ENCODE measurements at regions not wholly inside any gene's neighbourhood (a gene's known extent, or its start where the extent isn't known, plus 50 kb on each side); places are given as distances from the start of the nearest gene placed in this dataset.

DNA sequence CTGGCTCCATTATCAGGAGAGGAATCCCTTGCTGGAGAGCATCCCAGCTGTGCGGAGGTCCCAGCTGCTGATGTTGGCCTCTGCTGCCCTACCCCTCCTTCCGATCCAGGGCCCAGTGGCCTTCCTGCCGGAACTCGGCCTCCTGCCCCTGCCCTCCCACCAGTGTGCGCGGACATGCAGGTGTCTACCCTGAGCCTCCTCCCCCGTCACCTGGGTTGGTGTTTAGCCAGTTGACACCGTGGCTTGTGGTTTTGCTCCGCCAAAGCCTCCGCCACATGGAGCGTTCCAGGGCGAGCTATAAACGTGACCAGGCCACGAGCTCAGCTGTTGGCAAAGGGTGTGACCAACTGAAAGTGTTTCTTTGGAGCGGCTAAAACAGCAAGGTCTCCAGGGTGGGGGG is 1104.3 kb downstream of the BCL11B start:
- Mint-ChIP-seq H3K9me3 (peaks cover 74% of the 10 kb centered on the region), H3K27me3 (ENCODE audit: insufficient read depth) (peaks cover 3% of the 10 kb centered on the region; the same call in 1 of the 2 replicates), H3K4me3 (no peak overlapping the region), H3K36me3 (ENCODE audit: low read depth) (peaks cover 11% of the 10 kb centered on the region), H3K4me1 (ENCODE audit: low read depth) (no peaks in the 10 kb centered on the region), H3K27ac (no peak overlapping the region)
- TF ChIP-seq, protein P1, sequence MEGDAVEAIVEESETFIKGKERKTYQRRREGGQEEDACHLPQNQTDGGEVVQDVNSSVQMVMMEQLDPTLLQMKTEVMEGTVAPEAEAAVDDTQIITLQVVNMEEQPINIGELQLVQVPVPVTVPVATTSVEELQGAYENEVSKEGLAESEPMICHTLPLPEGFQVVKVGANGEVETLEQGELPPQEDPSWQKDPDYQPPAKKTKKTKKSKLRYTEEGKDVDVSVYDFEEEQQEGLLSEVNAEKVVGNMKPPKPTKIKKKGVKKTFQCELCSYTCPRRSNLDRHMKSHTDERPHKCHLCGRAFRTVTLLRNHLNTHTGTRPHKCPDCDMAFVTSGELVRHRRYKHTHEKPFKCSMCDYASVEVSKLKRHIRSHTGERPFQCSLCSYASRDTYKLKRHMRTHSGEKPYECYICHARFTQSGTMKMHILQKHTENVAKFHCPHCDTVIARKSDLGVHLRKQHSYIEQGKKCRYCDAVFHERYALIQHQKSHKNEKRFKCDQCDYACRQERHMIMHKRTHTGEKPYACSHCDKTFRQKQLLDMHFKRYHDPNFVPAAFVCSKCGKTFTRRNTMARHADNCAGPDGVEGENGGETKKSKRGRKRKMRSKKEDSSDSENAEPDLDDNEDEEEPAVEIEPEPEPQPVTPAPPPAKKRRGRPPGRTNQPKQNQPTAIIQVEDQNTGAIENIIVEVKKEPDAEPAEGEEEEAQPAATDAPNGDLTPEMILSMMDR (IDR thresholded peaks at IDR 0.05), result no peak
- DNase-seq, result no peak

DNA sequence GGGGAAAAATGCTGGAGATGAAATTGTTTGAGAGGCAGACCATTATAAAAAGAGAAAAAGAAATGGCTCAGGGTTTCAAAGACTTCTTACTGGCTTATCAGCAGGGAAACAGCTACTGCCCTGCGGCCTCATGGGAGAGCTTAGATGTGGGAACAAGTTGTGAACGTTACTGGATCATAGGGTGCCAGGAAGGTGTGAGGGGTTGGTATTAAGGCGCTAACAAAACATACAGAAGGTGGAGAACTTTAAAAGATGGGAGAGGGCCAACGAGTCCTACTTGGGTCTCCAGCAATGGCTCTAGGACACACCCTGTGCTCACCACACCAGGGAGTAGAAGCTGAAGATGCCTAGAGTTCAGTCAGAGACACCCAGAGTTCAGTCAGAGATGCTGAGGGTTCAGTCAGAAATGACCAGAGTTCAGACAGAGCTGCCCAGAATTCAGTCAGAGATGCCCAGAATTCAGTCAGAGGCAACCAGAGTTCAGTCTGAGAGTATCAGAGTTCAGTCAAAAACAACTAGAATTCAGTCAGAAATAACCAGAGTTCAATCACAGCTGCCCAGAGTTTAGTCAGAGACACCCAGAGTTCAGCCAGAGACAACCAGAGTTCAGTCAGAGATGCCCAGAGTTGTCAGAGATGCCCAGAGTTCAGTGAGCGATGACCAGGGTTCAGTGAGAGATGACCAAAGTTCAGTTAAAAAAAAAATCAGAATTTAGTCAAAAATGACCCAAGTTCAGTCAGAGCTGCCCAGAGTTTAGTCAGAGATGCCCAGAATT is 1103.6 kb downstream of the BCL11B start:
- H3K27me3 Mint-ChIP-seq (ENCODE audit: insufficient read depth), result peaks cover 1% of the 10 kb centered on the region; the same call in 1 of the 2 replicates
- H3K9me3 Mint-ChIP-seq, result peaks cover 72% of the 10 kb centered on the region
- H3K36me3 Mint-ChIP-seq (ENCODE audit: low read depth), result peaks cover 7% of the 10 kb centered on the region
- H3K27ac Mint-ChIP-seq, result no peak overlapping the region
- TF ChIP-seq, protein P1 (IDR thresholded peaks at IDR 0.05), result no peak
- no peak for DNase-seq
- H3K4me3 Mint-ChIP-seq, result no peak overlapping the region
- H3K4me1 Mint-ChIP-seq (ENCODE audit: low read depth), result no peaks in the 10 kb centered on the region

DNA sequence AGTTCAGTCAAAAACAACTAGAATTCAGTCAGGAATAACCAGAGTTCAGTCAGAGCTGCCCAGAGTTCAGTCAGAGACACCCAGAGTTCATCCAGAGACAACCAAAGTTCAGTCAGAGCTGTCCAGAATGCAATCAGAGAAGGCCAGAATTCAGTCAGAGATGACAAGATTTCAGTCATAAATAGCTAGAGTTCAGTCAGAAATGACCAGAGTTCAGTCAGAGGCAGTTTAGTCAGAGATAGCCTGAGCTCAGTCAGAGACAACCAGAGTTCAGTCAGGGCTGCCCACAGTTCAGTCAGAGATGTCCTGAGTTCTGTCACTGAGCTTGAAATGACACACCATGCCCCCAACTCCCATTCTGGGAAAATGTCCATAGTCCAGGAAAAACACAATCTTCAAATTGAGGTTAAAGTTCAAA is 1102.8 kb downstream of the BCL11B start:
- Mint-ChIP-seq H3K4me1 (ENCODE audit: low read depth) (no peaks in the 10 kb centered on the region), H3K9me3 (peaks cover 70% of the 10 kb centered on the region), H3K27me3 (ENCODE audit: insufficient read depth) (peaks cover 4% of the 10 kb centered on the region), H3K4me3 (no peak overlapping the region), H3K27ac (no peak overlapping the region), H3K36me3 (ENCODE audit: low read depth) (peaks cover 7% of the 10 kb centered on the region)
- no peak for DNase-seq
- TF ChIP-seq, protein P1 (IDR thresholded peaks at IDR 0.05), result no peak

DNA sequence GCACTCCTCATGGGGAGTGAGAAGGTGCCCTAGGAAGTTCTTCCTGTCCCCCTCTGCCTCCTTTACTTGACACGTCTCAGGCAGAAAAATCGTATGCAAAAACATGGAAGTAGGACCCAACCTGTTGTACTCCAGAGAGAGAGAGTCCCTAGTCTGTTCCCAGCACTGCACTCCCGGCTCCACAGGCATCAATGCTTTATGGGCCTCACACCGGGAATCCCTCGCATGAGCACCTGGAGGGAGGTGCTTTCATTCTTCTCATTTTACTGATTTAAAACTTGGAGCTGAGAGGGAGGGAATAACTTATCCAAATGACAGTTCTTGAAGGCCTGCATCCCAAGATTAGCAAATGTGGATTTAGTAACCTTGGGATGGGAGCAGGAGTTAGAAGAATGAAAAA is 1101.4 kb downstream of the BCL11B start:
- Mint-ChIP-seq H3K27me3 (ENCODE audit: insufficient read depth) (peaks cover 2% of the 10 kb centered on the region), H3K4me1 (ENCODE audit: low read depth) (no peaks in the 10 kb centered on the region), H3K9me3 (peaks cover 71% of the 10 kb centered on the region), H3K36me3 (ENCODE audit: low read depth) (peaks cover 10% of the 10 kb centered on the region), H3K27ac (no peak overlapping the region), H3K4me3 (no peak overlapping the region)
- no peak for DNase-seq
- TF ChIP-seq, protein P1 (IDR thresholded peaks at IDR 0.05), result no peak

DNA sequence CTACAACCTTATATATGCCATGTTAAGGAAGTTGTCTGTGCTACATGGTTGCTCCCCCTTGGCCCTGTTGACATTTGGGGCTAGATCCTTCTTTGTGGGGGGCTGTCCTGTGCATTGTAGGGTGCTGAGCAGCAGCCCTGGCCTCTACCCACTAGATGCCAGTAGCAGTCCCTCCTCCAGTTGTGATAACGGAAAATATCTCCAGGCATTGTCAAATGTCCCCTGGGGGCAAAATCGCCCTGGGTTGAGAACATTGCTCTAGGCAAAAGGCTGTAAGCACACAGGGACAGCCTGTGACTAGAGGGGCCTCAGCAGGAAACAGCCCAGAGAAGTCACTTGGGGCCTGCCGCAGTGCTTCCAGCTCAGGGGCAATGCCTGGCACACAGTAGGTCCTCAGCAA is 1100.3 kb downstream of the BCL11B start:
- TF ChIP-seq, protein P1 (IDR thresholded peaks at IDR 0.05), result no peak
- Mint-ChIP-seq H3K9me3 (peaks cover 72% of the 10 kb centered on the region), H3K4me1 (ENCODE audit: low read depth) (no peaks in the 10 kb centered on the region), H3K27me3 (ENCODE audit: insufficient read depth) (peaks cover 2% of the 10 kb centered on the region), H3K36me3 (ENCODE audit: low read depth) (peaks cover 7% of the 10 kb centered on the region), H3K27ac (no peak overlapping the region), H3K4me3 (no peak overlapping the region)
- DNase-seq, result no peak
